ENCODE measurements at regions not wholly inside any gene's neighbourhood (a gene's known extent, or its start where the extent isn't known, plus 50 kb on each side); places are given as distances from the start of the nearest gene placed in this dataset.

DNA sequence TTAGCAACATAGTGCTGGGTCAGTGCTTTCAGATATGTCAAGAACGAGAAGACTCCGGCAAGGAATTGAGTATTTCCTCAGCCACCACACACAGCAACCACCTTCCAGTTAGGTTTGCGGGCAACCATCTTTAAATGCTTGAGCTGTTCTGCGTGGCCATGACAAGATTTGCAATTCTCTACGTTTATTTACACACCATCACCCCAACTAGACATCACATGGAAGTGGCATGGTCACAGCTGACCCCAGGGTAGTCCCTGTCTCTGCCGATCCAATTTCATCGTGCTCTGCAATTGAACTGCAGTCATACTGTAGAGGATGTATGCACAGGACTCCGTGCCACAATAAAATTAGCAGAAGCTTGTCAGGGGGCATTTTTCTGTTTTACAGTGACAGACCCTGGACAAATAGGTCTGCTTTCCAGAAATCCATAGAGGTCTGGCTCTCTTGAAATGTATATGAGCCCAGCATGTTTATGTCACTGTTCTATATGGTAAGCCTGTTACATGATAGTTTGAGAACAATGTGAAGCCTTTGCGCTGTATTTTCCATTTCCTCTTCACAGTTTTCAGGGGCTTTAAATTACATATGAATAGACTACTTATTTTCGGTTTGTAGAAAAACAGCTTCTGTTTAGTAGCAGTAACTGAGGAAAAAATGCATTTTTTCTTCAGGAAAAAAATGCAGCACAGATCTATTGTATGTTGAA, 605.2 kb downstream of the NR4A2 start:
- TF ChIP-seq, protein P1, sequence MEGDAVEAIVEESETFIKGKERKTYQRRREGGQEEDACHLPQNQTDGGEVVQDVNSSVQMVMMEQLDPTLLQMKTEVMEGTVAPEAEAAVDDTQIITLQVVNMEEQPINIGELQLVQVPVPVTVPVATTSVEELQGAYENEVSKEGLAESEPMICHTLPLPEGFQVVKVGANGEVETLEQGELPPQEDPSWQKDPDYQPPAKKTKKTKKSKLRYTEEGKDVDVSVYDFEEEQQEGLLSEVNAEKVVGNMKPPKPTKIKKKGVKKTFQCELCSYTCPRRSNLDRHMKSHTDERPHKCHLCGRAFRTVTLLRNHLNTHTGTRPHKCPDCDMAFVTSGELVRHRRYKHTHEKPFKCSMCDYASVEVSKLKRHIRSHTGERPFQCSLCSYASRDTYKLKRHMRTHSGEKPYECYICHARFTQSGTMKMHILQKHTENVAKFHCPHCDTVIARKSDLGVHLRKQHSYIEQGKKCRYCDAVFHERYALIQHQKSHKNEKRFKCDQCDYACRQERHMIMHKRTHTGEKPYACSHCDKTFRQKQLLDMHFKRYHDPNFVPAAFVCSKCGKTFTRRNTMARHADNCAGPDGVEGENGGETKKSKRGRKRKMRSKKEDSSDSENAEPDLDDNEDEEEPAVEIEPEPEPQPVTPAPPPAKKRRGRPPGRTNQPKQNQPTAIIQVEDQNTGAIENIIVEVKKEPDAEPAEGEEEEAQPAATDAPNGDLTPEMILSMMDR (conservative IDR thresholded peaks at IDR 0.05; ENCODE audit: low read length): no peak
- TF ChIP-seq EZH2phosphoT487 (IDR thresholded peaks at IDR 0.05; ENCODE audit: borderline replicate concordance): no peak
